Cerebellar nuclear complex (tissue), 1 donor: ENCODE measurements at regions not wholly inside any gene's neighbourhood (a gene's known extent, or its start where the extent isn't known, plus 50 kb on each side); places are given as distances from the start of the nearest gene placed in this dataset.
"Not testable (repeated sequence)": the region's sequence is repeated elsewhere in the genome, so short reads cannot be mapped to it uniquely, and the experiment has no call there.

Experiments used
- DNase-seq, 2 experiments: peaks; one replicate each; lab custom pipeline; 2025; lab: John Stamatoyannopoulos, UW

DNA sequence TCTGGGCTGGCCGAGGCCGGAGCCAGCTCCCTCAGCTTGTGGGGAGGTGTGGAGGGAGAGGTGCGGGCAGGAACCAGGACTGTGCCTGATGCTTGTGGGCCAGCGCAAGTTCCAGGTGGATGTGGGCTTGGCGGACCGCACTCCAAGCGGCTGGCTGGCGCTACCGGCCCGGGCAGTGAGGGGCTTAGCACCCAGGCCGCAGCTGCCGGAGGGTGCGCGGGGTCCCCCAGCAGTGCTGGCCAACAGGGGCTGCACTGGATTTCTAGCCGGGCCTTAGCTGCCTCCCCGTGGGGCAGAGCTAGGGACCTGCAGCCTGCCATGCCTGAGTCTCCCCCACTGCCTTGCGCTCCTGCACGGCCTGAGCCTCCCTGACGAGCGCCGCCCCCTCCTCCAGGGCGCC lies 242.8 kb downstream of the CCSER2 start:
- DNase-seq = no peak

DNA sequence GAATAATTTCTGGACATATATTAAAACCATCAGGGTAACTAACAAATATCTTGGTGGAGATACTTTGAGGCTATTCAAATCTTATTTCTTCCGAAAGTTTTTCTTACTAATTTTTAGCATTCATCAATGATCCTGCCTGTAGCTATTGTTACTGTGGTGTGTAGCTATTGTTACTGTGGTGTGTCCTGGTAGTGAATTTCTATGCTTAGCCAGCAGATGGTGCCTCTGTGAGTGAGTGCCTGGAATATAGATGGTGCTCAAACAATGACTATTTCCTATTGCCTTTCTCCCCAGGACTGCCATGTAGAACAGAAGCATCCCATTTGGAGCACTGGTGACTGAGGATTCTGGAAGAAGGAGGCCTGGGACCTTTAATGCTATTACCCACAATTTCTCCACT lies 245.7 kb downstream of the CCSER2 start:
- no peak for DNase-seq

DNA sequence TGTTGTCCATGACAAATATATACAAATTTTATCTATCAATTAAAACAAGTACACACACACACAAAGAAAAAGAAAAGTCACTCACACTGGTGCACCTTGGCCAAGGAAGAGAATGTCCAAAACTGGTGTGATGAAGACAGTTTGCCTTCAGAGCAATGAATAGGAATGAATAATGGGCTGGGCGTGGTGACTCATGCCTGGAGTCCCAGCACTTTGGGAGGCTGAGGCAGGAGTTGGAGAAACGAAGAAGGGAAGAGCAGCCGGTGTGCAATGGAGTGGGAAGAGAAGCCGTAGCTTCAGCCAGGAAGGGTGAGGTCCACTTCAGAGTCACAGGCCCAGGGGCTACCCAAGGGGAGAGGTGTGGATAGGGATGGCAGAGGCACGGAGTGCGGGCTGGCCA lies 253.6 kb downstream of the CCSER2 start:
- no peak for DNase-seq

DNA sequence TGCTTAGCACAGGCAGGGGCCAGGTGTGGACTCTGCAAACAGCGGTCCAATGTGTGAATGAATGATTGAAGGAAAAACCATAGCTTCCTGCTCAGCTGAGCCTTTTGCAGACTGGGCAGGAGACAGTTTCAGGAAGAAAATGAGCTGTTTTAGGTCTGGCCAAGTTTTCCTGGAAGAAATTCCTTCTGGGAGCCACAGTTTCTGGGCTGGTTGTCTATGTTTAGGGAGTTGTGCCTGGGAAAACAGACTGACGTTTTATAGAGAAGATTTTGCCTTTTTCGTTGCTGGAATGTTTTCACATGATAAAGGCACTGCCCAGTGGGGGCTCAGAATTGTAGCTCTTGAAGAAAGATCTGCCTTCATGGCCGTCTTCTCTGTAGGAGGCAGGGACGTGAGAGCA lies 255.1 kb downstream of the CCSER2 start:
- DNase-seq = no peak

DNA sequence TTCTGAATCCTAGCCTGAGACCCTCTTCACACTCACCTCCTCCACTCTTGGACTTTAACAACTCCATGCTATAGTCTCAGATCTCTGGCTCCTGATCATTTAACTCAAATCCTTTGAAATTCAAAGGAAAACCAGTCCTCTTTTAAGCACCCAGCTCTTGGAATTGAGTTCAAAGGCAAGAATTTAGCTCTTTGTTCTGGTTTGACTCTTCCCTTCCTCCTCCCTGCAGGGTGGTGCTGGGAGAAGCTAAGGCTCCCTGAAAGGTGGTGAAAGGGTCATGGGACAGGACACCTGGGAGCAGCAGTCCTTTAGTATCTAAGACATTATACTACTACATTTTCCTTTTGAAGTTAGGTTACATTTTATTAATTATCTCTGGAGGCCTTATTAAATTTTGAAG lies 259.4 kb downstream of the CCSER2 start:
- no peak for DNase-seq

DNA sequence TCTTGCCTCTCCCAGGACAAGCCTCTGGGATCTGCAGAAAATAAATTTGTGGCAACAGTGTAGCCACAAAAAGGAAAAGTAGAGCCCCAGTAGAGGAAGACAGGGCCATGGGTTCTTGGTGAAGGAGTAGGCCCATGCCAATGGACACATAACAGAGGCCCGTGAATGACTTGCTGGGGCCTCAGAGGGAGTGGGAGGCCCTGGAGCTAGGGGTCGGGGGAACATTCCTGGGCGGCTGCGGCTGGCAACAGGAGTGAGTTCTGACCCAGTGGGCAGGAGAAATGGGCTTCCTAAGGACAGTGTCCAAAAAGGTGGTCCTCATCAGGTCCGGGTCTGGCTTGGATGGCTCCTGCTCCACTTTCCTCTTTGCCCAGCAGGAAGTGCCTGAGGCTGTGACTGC lies 260.0 kb downstream of the CCSER2 start:
- no peak for DNase-seq

DNA sequence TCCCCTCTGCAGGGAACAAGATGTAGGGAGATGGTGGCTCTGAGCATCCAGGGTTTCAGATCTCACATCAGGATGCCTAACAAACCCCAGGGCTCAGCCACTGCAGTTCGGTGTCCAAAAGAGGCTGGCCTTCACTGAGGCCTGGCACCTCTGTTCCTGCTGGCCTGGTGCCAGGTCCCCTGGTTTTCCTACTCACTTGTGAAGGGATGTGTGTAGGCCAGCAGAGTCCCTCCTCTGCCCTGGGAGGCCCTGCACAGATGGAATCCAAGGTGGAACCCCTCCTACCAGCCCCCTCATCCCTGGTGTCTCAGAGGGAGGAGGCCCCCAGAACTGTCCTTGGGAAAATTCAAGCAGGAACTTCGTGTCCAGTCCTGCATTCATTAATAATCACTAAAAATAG lies 260.6 kb downstream of the CCSER2 start:
- no peak for DNase-seq

DNA sequence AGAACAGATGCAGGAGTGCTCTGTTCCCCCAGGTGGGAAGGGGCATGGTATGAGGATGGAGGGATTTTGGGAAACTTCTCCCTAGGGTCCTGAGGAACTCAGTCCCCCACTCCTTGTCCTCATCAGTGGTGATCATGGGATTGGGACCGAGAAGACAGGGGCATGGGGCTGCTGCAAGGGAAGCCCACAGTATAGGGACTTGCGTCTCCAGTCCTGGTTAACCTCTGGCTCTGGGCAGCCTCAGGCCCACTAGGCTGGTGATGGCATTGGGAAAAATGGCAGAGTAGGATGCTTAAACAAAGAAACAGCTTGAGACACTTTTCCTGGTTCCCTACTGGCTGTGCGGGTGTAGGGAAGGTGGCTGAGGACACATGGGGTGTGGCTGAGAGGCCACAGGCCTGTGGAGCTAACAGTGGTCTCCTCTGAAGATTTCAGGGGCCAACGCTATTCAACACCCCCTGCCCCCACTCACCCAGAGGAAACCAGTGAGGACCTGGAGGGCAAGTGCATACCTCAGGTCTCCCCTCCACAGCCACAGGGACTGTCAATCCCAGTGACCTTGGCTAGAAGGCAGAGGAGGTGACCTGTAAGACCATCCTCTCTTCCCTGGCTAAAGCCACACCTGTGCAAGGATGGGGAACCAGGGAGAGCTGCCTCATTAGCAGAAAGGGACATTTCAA lies 261.3 kb downstream of the CCSER2 start:
- DNase-seq = no peak

DNA sequence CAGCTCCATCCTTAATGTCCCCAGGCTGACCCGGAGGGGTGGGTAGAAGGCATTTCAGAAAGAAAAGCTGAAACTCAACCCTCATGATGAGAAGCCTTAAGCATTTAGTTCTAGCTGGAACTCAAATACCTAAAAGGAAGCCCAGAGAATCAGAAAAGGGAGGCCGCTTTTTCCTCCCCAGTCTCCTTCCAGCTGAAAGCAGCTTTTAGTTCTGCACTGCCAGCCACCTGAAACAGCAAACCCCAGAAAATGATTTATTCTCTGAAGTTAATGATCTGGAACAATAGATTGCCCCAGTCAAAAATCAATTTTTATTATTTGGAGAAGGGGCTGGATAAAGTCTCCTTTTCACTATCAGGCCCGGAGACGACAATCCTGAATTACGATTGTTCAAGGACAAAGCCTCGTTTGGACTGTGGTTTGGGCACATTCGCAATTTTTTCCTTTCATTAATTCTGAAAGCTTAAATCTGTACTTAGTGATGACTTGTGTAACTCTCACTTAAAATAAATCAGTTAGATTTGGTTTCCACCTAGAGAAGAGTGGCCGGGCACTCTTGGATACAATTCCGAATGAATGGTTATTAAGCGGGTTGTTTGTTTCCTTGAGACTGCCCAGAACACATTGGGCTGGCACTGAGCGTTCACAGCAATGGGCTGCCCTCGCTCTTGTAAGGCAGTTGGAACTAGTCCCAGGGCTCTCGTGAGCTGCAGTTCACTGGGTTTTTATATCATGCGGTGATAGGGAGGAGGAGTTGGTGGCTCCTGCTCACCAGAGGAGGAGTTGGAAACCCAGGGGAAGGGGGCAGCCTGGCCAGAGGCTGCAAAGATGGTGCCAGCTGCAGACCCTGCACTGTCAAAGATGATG lies 262.2 kb downstream of the CCSER2 start:
- DNase-seq = no peak

DNA sequence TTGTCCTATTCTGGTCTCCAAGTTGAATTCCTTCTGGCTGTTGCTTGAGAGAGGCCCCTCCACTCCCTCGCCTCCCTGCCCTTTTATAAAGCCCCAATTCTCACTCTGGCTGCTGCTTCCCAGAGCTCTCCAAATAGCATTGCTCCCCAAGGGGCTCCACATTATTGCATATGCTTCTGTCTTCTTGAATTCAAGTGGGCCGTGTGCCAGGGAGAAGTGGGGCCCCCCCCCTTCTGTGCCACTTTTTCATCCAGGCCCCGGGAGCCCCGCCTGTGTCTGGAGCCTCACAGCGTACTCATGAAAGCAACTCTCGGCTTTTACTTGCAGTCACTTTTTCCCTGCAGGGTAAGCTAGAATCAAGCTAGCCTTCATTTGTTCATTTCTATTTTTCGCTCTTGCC lies 265.1 kb downstream of the CCSER2 start:
- no peak for DNase-seq

DNA sequence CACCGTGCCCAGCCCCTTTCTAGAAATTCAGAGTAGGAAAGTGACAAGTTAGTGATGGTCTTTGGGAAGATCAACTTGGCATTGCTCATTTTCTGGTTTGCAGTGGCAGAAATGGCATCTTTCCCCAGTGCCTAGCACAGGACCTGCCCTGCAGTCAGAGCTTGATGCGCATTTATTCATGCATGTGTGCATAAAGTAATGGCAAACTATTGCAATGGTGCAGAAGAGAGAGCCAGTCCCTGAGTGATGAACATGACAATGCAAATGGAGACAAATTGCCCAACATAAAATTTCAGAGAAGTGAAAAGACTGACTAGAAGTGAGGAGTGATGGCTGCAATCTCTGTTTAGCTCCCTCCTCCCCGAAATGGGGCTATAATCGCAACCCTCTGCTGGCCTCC lies 268.2 kb downstream of the CCSER2 start:
- no peak for DNase-seq

DNA sequence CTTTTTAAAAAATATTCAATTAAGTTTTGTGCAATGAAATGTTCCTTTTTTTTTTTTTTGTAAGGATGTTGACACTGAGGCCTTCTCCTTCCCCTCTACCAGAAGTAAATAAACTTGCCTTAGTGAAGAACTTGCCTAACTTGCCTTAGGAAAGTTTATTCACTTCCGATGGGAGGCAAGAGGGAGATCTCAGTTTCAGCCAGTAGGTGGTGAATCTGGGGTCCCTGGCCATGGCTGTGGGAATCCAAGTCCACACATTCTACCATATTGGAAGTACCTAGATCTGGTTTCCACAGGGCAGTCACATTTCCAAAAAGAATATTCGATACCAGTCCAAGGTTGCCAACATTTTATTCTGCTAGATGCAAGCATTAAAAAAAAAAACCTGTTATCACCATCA lies 270.9 kb downstream of the CCSER2 start:
- DNase-seq = no peak

DNA sequence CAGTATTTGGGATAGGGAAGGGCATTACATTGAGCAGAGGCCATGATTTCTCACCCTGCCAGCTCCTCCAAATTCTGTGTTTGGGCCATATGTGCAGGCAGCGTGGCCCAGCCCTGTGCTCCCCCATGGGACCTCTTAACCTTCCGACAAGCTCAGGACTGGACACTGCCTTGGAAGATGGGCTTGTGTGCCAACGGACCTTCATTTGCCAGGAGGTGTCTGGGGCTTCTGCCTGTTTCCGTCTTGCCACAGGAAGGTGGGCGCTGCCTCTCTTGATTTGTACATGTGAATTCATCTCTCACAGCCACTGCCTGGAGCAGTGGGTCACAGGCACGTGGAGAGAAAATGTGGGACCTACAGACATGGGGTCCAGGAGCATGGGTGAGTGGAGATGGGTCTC lies 272.6 kb downstream of the CCSER2 start:
- DNase-seq = no peak

DNA sequence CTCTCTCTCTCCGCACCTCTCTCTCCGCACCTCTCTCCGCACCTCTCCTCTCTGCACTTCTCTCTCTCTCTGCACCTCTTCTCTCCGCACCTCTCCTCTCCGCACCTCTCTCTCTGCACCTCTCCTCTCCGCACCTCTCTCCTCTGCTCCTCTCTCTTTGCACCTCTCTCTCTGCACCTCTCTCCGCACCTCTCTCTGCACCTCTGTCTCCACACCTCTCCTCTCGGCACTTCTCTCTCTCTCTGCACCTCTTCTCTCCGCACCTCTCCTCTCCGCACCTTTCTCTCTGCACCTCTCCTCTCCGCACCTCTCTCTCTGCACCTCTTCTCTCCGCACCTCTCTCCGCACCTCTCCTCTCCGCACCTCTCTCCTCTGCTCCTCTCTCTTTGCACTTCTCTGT lies 274.2 kb downstream of the CCSER2 start:
- DNase-seq = not testable (repeated sequence)

DNA sequence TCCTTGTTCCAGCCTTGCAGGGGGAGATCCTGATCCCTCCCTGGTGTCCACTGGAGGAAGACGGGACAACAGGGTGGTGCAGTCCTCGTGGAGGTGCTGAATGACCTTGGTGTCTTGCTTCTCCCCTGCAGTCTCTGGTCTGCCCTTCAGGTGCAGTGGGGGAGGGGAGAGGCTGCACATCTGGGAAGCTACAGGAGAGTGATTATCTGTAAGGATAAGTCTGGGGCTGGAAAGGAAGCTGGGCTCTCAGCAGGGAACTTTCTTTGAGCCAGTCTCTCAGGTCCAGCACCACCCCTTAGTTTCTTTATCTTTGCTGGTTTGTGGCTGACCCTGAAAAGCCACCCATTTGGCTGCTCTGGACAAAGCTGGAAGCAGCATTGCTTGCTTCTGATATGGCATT lies 275.6 kb downstream of the CCSER2 start:
- DNase-seq = no peak

DNA sequence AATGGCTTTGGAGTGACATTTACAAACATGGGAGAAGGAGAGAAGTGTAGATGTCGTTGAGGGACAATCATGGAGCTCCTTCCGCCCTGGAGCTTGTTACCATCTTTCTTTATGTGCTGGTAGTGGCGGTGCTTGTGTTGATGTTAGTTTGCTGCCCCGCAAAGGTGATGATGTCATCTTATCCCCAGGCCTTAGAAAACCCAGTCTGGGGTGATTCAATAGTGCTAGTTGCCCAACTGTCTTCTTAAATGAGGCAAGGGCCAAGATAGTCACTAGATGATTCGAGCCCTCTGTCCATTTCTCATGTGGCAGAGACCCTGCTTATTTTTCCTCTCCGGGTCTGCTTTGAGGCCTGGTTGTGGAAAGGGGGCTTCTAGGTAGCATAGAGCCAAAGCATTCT lies 277.4 kb downstream of the CCSER2 start:
- no peak for DNase-seq

DNA sequence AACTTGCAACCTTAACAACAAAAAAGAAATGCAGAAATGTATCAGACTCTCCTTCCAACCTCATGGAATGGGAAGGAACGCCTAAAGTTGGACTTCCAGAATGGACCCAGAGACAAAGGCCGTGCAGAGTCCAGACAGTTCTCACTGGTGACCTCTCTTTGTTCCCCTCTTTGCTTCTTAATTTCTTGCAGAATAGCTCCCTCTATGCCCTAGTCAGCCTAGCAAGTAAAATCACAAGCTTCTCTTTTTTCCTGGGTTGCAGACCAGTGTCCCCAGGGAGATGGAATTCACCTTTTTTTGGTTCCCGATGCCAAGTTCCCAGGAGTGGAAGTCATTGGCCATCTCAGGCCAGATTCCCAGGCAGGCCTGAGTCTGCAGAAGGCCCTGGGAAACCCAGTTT lies 278.0 kb downstream of the CCSER2 start:
- no peak for DNase-seq

DNA sequence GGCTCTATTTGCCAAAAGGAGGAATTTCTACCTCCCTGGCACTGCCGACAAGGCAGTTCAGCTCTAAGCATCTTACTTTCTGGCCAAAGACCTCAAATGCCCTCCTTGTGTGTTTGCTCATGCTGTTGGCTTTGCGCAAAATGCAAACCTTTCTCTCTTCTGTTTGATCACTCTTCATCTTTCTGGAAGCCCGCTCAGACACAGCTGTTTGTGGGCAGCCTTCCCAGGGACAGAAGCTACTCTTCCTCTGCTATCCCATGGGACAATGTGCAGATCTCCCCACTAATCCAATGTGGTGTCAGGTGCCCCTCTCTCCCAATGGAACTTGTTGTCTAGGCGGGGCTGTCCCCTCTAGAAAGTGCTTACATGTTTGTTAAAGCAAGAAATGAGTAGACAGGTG lies 278.7 kb downstream of the CCSER2 start:
- DNase-seq = no peak

DNA sequence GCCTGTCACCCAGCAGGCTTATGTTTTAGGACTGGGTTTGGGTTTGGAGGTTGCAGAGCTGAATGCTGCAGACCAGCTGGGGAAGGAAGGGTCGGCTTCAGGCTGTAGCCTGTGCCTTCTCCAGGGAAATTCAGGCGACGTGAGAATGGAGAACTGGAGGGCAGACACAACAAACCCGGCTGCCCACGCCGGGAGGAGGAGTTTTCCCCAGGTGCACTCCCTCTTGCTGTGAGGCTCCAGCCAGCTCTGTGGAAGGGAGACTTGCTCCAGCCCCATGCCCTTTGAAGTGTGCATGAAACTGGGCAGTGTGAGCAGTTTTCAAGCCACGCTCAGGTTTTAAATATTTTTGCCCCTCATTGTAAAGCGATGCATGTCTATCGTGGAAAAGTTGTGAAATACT lies 279.1 kb downstream of the CCSER2 start:
- no peak for DNase-seq

DNA sequence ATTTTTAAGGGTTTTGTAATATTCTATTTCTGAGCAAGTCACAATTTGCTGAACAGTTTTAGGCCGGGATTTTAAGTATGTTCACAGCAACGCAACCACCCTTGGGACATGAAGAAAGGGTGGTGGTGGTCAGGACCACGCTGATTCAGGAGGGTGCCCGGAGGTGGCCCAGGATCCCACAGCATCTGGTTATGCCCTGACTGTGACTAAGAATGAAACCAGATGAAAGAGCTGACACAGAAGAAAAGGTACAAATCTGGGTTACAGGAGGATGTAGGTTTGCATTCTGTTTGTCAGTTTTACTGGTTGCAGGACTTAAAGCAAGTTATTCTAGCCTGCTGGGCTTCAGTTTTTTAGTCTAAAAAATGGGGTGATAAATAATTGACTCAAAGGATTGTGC lies 279.7 kb downstream of the CCSER2 start:
- no peak for DNase-seq

DNA sequence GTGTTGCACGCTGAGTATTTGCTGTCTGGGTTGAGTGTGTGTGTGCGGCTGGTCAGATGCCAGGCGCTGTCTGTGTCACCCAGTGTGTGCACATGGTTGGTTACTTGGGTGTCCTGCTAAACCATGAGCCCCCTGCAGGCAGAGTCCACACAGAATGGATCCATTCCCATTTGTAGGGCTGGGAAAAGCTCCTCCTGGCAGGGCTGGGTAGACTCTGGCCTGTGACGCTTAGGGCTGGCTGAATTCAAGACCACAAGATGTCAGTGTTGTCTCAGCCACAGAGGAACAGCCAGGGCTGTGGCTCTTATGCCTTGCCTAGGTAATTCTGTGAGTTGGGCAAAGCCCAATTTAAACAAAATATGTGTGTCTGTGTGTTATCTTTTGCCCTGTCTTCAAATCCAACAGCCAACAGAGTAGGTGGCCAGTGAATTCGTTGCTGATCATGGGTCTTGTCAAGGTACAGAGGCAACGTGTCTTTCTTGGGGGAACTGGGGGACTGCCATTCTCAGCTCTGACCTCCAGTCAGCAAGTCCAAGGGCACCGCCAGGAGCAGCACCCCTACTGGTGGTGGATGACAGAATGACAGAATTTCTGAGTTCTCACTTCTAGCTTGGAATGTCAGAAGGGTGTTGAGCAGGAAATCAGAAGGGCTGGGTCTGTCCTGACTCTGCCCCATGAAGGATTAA lies 285.1 kb downstream of the CCSER2 start:
- no peak for DNase-seq

DNA sequence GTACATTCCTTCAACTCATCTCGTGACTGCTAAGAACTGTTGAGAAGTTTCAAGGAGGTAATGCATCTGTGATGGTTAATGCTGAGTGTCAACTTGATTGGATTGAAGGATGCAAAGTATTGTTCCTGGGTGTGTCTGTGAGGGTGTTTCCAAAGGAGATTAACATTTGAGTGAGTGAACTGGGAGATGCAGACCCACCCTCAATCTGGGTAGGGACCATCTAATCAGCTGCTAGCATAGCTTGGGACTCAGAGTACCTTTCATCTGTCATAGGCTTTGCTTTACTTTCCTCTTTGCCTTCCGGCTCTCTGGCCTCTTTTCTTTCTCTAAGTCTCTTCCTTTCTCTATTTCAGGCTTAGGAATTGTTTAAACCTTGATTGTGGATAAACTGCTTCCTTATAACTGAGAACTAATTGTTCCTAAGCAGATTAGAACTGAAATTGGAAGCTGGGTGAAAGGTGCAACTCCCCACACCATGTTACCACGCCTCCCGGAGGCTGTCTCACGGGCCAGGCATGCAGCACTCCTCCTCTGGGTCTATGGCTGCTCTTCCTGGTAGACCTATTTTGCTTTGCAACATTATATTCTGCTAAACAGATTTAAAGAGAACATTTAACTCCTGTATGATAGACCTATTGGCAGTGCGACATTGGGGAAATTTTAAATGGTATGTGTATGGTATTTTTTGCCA lies 298.2 kb downstream of the CCSER2 start:
- DNase-seq = no peak

DNA sequence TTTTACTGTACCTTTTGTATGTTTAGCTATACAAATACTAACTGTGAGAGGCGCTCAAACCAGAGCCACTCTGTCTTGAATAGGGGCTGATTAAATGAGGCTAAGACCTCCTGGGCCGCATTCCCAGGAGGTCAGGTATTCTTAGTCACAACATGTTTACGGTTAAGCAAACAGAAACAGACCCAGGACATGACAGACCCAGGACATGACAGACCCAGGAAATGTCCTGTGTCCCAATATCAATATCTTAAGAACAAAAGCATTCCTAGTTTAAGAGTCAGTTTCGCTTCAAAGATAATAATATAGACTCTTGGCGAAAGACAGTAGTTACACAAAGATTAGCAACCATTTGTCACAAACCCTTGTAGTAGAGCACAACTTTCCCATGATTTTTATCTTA lies 304.5 kb downstream of the CCSER2 start:
- DNase-seq = no peak
